Type B pancreatic cell (in vitro differentiated cells): ENCODE measurements at regions not wholly inside any gene's neighbourhood (a gene's known extent, or its start where the extent isn't known, plus 50 kb on each side); places are given as distances from the start of the nearest gene placed in this dataset.

Source experiments
- DNase-seq: peaks from one replicate; pipeline ENCODE4 v3.0.0; 2021; ENCODE audit warnings: mixed read lengths; ENCODE audit not compliant: unreplicated experiment; ENCODE audit errors: extremely low spot score
- H3K27ac Mint-ChIP-seq: 2 replicates; pipeline ENCODE4 v1.8.0; 2021; ENCODE audit warnings: mild to moderate bottlenecking, mixed read lengths
- H3K27me3 Mint-ChIP-seq: 2 replicates; pipeline ENCODE4 v1.8.0; 2021; ENCODE audit warnings: mixed read lengths
- H3K36me3 Mint-ChIP-seq: 2 replicates; pipeline ENCODE4 v1.8.0; 2021; ENCODE audit warnings: mixed read lengths
- H3K4me1 Mint-ChIP-seq: one replicate; pipeline ENCODE4 v1.8.0; 2021; ENCODE audit warnings: mixed read lengths; ENCODE audit not compliant: unreplicated experiment
- H3K4me3 Mint-ChIP-seq: 2 replicates; pipeline ENCODE4 v1.8.0; 2021; ENCODE audit warnings: mild to moderate bottlenecking, mixed read lengths
- H3K9me3 Mint-ChIP-seq: 2 replicates; pipeline ENCODE4 v1.8.0; 2021; ENCODE audit warnings: mixed read lengths
- TF ChIP-seq, protein P1 (sequence below): fragments of 200-600 bp; sonication (generic); conservative IDR thresholded peaks from 2 replicates; pipeline ENCODE4 v1.5.0; 2021; ENCODE audit warnings: antibody characterized with exemption, mild to moderate bottlenecking

DNA sequence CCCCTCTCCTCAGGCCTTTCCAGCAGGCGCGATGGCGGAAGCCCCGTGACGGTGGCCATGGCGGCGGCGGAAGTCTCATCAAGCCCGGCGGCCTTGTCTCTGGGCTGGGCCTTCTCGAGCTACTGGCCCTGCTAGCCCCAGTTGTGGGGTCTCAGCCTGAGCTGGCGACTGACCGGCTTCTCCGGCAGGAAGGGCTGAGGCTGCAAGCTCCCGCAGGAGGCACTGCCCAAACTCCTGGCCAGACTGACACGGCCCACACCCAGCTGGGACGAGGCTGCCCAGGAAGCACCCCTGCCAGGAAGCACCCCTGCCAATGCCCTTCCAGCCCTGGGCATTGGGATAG lies 88.5 kb upstream of the ANKH start:
- Mint-ChIP-seq H3K4me1 (peaks cover 17% of the 10 kb centered on the region), H3K9me3 (no peaks in the 10 kb centered on the region), H3K27ac (no peak overlapping the region), H3K4me3 (no peak overlapping the region), H3K36me3 (no peaks in the 10 kb centered on the region), H3K27me3 (no peaks in the 10 kb centered on the region)
- no peak for DNase-seq
- TF ChIP-seq, protein P1, sequence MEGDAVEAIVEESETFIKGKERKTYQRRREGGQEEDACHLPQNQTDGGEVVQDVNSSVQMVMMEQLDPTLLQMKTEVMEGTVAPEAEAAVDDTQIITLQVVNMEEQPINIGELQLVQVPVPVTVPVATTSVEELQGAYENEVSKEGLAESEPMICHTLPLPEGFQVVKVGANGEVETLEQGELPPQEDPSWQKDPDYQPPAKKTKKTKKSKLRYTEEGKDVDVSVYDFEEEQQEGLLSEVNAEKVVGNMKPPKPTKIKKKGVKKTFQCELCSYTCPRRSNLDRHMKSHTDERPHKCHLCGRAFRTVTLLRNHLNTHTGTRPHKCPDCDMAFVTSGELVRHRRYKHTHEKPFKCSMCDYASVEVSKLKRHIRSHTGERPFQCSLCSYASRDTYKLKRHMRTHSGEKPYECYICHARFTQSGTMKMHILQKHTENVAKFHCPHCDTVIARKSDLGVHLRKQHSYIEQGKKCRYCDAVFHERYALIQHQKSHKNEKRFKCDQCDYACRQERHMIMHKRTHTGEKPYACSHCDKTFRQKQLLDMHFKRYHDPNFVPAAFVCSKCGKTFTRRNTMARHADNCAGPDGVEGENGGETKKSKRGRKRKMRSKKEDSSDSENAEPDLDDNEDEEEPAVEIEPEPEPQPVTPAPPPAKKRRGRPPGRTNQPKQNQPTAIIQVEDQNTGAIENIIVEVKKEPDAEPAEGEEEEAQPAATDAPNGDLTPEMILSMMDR: no peak

DNA sequence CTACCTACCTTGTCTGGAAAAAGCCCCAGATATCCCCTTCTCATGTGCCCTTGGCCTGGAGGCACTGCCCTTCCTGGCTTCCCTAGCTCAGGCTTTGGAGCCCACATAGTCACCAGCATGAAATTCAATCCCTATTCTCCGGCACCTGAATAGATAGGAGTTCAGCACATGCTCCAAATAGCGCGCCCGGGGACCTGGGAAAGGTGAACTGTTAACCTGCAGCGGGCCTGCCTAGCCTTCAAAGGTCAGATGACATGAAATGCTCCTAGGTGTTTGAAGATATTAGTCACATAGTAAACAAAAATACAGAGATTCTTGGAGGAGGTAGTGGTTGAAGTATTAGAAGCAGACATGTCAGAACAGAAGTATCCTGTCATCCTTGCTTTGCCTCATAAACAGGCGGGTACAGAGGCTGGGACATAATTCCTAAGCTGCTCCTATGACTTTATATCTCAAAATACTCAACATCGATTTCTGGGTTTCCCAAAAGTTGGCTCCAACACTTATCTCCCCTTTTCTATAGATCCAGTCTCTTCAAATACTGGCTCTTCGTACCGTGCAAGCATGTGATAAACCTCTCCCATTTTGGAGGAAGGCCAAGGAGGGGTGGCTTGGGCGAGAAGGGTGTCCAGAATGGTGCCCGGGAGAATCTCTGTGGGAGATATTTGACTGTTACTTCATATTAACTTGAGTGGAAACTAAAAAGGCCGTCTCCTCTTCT lies 88.0 kb upstream of the ANKH start:
- TF ChIP-seq, protein P1: no peak
- Mint-ChIP-seq H3K27ac (peak overlapping the region; percentile 37), H3K9me3 (no peaks in the 10 kb centered on the region), H3K4me1 (peaks cover 17% of the 10 kb centered on the region), H3K27me3 (no peaks in the 10 kb centered on the region), H3K36me3 (no peaks in the 10 kb centered on the region), H3K4me3 (no peak overlapping the region)
- no peak for DNase-seq

DNA sequence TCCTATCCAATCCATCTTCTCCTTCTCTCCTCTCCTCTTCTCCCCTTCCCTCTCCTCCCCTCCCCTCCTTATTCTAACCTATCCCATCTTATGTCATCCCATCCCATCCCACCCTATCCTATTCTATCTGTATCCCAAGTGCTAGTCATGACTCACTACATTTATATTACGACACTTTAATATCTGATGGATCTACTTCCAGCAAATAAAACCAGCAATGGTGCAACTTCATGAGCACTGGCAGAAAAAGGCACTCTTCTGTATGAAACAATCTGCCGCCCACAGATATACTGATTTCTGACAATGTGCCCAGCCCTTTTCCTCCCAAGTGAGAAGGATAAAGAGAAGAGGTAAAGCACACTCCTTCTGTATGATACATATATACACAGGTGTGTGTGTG lies 86.6 kb upstream of the ANKH start:
- TF ChIP-seq, protein P1: no peak
- H3K4me1 Mint-ChIP-seq: peaks cover 19% of the 10 kb centered on the region
- DNase-seq: no peak
- no peaks in the 10 kb centered on the region for H3K36me3 Mint-ChIP-seq
- no peaks in the 10 kb centered on the region for H3K27me3 Mint-ChIP-seq
- no peak overlapping the region for H3K4me3 Mint-ChIP-seq
- H3K27ac Mint-ChIP-seq: no peak overlapping the region
- no peaks in the 10 kb centered on the region for H3K9me3 Mint-ChIP-seq

DNA sequence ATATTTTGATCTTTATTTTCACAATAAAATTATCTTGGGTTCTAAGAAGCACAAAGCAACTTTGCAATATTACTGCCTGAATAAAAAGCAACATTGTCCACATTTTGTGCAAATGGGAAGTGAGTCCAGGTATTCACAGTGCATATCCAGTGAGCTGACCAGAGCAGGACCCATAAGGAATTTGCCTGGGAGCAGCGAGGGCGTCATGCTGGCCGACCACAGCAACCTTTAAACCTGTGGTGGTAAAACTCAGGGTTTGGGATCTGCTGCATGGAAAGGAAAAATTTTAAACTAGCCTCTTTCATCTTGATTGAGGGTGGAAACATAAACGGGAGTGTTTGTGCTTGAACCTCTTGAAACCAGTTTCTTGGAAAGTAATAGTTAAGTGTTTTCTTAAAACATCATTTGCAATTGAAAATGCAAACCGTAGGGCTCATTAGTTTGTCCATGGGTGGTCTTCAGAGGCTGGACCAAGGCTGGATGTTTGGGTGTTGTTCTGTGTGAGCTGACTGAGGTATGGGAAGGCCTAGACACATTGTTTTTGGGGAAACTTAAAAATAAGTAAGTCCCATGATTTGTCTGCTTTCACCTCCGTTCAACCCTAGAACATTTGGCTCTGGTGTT lies 85.0 kb upstream of the ANKH start:
- no peaks in the 10 kb centered on the region for H3K27me3 Mint-ChIP-seq
- H3K36me3 Mint-ChIP-seq: no peaks in the 10 kb centered on the region
- no peak overlapping the region for H3K27ac Mint-ChIP-seq
- no peaks in the 10 kb centered on the region for H3K9me3 Mint-ChIP-seq
- no peak for DNase-seq
- no peak overlapping the region for H3K4me3 Mint-ChIP-seq
- H3K4me1 Mint-ChIP-seq: peaks cover 24% of the 10 kb centered on the region
- TF ChIP-seq, protein P1: no peak

DNA sequence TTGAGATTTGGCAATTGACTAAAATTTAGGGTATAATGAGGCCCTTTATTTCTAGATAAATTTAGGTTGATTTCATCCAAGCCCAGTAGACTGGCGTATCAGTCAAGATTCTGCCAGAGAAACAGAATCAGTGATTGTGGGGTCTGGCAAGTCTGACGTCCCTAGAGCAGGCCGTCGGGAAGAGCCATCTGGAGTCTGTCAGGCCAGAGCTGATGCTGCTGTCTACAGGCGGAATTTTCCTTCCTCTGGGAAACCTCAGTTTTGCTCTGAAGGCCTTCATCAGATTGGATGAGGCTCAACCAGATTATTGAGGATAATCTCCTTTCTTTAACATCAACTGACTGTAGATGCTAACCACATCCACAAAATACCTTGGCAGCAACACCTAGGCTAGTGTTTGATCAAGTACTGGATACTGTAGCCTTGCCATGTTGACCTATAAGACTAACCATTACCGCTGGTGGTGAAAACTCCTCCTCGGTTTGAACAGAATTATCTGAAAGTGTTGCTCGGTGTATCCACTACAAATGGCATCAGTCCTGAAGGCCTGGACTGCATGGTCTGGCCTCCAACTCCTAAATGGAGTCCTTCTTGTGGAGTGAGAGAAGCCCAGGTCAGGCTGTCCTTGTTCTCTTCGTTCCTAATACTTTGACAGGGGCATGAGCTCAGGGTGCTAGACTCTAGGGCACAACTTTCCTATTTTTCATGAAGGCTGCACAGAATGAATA lies 83.2 kb upstream of the ANKH start:
- H3K36me3 Mint-ChIP-seq: no peaks in the 10 kb centered on the region
- H3K9me3 Mint-ChIP-seq: peaks cover 3% of the 10 kb centered on the region
- H3K4me3 Mint-ChIP-seq: no peak overlapping the region
- no peak for DNase-seq
- H3K27me3 Mint-ChIP-seq: no peaks in the 10 kb centered on the region
- H3K27ac Mint-ChIP-seq: no peak overlapping the region
- peaks cover 26% of the 10 kb centered on the region for H3K4me1 Mint-ChIP-seq
- TF ChIP-seq, protein P1: no peak
